GM18507 (cell line): ENCODE measurements at regions not wholly inside any gene's neighbourhood (a gene's known extent, or its start where the extent isn't known, plus 50 kb on each side); places are given as distances from the start of the nearest gene placed in this dataset.
"Not testable (repeated sequence)": the region's sequence is repeated elsewhere in the genome, so short reads cannot be mapped to it uniquely, and the experiment has no call there.

ENCODE experiments used
- DNase-seq: peaks from one replicate; pipeline ENCODE4 v3.0.0; 2011; ENCODE audit warnings: low read depth; ENCODE audit not compliant: insufficient read length; ENCODE audit errors: extremely low spot score
- FAIRE-seq: peaks from 2 replicates; lab custom pipeline; 2011; peaks lifted over from hg19 to GRCh38; lab: Jason Lieb, UNC

DNA sequence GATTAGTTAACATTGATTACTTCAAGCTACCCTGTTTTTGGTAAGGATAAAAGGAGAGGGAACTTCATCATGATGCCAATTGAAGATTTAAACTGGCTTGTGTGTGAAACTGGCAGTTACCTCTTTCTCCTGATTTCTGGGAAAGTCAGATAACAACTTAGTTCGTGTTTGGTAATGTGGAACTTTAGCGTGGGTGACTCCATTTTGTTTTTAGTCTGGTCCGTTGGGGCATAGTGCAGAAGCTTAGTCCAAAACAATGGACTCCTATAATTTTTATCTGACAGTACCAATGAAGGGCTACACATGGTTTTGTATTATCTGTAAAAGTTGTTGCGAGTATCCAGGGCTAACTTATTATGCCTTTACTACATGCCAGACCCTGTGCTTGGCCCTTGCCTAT, 294.9 kb downstream of the GUCY2F start:
- DNase-seq = no peak
- peak; percentile 63 for FAIRE-seq

DNA sequence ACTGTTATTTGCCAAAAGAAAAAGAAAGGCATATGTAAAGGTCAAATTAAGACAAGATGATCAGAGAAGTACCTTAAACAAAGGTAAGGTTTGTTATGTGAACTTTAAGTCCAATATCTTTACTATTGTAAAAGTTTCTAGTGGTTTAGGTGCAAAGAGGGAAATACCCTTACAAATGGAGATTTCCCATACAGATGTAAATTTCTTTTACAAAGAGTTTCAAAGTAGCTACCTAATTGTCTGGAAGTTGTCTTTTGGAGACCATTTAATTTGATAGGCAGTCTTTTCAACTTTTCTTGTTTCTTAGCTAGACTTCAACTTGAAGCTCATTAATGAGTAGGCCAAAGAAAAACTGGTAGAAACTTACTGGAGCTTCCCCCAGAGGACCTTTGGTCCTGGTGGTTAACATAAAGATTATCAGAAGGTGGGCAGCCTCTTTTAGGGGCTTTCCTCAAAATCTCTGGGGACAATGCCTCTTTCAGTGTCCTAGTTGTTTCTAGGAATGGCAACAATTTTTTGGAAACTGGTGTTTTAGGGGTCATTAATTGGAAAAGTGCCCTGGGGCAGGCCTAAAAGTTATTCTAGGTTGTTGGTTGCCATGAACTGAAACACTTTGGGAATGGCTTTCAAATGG, 297.3 kb downstream of the GUCY2F start:
- DNase-seq (no peak), FAIRE-seq (no peak)

DNA sequence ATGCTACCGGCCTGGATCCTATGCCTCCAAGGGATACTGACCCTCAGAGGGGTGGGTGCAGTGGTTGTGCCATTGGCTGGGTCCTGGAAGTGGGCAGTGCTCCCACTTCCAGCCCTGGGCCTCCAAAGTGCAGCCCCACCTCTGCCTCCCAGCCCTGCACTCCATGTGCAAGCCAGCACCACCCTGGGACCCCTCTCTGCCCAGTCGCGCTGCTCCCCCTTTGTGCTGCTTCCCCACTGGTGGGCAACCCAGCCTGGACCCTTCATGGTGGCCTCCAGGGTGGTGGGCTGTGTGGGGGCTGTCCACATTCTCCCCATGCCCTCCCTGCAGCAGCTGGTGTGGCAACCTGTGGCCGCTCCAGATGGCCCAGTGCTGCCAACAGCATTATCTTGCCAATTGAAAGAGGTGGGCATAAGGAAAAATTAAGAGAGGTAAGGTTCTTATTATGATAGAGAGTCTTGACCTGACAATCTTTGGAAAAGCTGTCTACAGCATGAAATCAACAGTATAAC, 309.7 kb downstream of the GUCY2F start:
- FAIRE-seq (no peak), DNase-seq (no peak)

GRCh38 chrX:109155161-109155560, 326.7 kb downstream of the GUCY2F start:
- DNase-seq (no peak), FAIRE-seq (peak; percentile 63)

DNA sequence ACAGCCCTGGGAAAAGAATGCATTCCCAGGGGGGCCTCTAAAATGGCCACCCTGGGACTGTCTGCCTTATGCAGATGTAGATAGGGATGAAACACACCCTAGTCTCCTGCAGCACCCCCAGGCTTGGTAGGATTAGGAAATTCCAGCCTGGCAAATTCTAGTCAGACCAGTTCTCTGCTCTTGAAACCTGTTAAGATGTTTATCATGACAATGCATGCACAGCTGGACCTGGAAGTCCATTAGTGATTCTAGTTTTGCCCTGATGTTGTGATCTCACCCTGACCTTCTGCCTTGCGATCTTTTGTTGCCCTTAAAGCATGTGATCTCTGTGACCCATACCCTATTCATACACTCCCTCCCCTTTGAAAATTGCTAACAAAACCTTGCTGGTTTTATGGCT, 337.7 kb downstream of the GUCY2F start:
- not testable (repeated sequence) for FAIRE-seq

GRCh38 chrX:109140463-109140862, 341.4 kb downstream of the GUCY2F start:
- no peak for DNase-seq
- FAIRE-seq = no peak

More for the DNA sequence above, 337.7 kb downstream of the GUCY2F start:
- DNase-seq = not testable (repeated sequence)

DNA sequence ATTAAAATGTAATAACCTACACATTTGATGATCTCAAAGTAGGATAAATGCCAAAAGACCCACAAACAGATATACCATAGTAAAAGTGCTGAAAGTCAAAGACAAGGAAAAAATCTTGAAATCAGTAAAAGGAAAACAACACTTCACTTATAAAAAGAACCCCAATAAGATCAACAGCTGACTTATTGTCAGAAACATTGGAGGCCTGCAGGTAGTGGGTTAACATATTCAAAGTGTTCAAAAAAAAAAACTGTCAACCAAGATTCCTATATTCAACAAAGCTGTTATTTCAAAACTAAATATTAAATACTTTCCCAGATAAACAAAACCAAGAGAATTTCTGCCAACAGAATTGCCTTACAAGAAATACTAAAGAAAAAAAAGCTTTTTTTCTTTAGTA, 347.1 kb downstream of the GUCY2F start:
- FAIRE-seq (no peak), DNase-seq (no peak)

GRCh38 chrX:109125304-109125703, 356.6 kb downstream of the GUCY2F start:
- DNase-seq (no peak), FAIRE-seq (no peak)

GRCh38 chrX:109089359-109089758, 353.0 kb upstream of the IRS4 start:
- FAIRE-seq (no peak), DNase-seq (no peak)

DNA sequence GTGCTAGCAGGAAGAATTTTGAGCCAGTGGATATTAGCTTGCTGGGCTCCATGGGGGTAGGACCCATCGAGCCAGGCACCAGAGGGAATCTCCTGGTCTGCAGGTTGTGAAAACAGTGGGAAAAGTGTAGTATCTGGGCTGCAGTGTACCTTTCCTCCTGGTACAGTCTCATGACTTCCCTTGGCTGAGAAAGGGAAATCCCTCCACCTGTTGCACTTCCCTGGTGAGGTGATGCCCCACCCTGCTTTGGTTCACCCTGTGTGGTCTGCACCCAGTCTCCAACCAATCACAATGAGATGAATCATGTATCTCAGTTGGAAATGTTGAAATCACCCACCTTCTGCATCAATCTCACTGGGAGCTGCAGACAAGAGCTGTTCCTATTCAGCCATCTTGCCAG, 341.4 kb upstream of the IRS4 start:
- DNase-seq (no peak), FAIRE-seq (no peak)

DNA sequence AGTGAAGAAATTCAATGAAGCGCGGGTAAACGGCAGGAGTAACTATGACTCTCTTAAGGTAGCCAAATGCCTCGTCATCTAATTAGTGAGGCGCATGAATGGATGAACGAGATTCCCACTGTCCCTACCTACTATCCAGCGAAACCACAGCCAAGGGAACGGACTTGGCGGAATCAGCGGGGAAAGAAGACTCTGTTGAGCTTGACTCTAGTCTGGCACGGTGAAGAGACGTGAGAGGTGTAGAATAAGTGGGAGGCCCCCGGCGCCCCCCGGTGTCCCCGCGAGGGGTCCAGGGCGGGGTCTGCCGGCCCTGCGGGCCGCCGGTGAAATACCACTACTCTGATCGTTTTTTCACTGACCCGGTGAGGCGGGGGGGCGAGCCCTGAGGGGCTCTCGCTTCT, 317.8 kb upstream of the IRS4 start:
- DNase-seq, FAIRE-seq: not testable (repeated sequence)

- DNase-seq = no peak
- no peak for FAIRE-seq
Measured at GRCh38 chrX:109049903-109050302, 313.5 kb upstream of the IRS4 start.

- DNase-seq (no peak), FAIRE-seq (no peak)
Measured at GRCh38 chrX:109049416-109049815, 313.1 kb upstream of the IRS4 start.

- DNase-seq (no peak), FAIRE-seq (no peak)
Measured at GRCh38 chrX:109040057-109040456, 303.7 kb upstream of the IRS4 start.

DNA sequence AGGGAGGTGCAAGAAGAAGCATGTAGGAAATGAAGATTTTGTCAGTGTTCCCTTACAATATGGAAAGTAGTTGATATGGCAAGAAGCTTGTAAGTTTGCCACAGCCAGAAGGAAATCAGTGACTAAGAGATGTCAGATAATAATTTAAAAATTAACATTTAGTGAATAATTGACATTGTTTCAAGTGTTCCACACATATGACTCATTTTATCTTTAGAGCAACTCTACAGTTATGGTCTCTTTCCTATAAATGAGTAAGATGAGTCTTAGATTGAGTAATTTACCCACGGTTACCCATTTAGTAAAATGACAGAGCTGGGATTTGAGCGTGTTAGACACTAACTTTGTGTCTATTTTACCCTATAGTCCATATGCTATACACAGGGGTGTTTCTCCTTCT, 300.3 kb upstream of the IRS4 start:
- FAIRE-seq (peak; percentile 60), DNase-seq (no peak)

GRCh38 chrX:108993909-108994308, 257.5 kb upstream of the IRS4 start:
- no peak for DNase-seq
- FAIRE-seq = no peak

DNA sequence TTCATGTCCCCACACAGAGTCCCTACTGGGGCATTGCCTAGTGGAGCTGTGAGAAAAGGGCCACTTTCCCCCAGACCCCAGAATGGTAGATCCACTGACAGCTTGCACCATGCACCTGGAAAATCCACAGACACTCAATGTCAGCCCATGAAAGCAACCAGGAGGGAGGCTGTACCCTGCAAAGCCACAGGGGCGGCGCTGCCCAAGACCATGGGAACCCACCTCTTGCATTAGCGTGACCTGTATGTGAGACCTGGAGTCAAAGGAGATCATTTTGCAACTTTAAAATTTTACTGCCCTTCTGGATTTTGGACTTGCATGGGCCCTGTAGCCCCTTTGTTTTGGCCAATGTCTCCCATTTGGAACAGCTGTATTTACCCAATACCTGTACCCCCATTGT, 236.5 kb upstream of the IRS4 start:
- not testable (repeated sequence) for FAIRE-seq, DNase-seq

DNA sequence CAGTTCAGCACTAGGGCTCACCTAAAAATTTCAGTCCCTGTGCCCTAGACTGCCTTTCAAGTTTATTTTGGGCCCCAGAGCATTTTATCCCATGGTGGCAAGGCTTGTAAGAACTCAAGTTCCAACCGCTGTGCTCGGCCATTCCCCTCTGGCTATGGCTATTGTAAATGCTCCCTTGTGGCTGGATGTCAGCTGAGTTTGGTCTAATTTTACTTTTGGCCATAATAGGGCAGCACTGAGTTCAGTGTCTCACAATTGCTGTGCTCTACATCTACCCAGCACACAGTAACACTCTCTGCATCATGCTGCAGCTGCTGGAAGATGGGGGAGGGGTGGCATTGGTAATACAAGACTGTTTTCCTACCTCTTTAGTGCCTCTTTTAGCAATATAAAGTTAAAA, 210.8 kb upstream of the IRS4 start:
- no peak for FAIRE-seq
- no peak for DNase-seq

DNA sequence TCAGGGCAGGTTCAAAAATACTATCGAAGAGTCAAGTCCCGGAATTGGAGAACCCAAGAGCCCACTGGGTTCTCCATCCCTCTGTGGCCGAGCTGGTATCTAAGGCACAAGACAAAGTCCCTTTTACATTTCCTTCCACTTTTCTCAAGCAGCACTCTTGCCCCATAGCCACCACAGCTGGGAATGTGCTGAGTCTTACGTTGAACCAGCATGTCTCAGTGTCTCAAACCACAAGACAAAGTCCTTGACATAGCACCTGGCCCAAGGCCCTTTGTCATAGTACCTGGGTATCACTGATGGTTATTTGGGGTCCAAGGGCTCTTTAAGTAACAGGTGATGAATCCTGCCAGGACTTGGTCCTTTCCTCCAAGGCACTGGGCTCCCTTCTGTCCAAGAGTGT, 210.2 kb upstream of the IRS4 start:
- DNase-seq (no peak), FAIRE-seq (no peak)

GRCh38 chrX:108945883-108946523, 209.6 kb upstream of the IRS4 start:
- FAIRE-seq (no peak), DNase-seq (no peak)

DNA sequence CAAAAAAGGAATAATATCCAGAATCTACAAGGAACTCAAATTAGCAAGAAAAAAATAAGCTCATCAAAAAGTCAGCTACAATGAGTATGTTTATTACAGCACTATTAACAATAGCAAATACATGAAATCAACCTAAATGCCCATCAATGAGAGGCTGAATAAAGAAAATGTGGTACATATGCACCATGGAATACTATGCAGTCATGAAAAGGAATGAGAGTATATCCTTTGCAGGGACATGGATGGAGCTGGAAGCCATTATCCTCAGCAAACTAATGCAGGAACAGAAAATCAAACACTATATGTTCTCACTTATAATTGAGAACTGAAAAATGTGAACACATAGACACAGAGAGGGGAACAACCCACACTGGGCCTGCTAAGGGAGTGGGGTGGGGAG, 178.4 kb upstream of the IRS4 start:
- DNase-seq (no peak), FAIRE-seq (peak; percentile 29)
